Body of pancreas (tissue), 4 donors: ENCODE measurements at regions not wholly inside any gene's neighbourhood (a gene's known extent, or its start where the extent isn't known, plus 50 kb on each side); places are given as distances from the start of the nearest gene placed in this dataset.
"Not testable (repeated sequence)": the region's sequence is repeated elsewhere in the genome, so short reads cannot be mapped to it uniquely, and the experiment has no call there.

Source experiments
- ATAC-seq: fragments of 150-250 bp; one replicate; pipeline ENCODE4 v1.9.1; 2016
- DNase-seq, 4 donors: peaks; one replicate each; pipeline ENCODE4 v3.0.0-alpha.2; 2019
- H3K27ac ChIP-seq, 4 donors: fragments of 200-600 bp; sonication (generic); 1 replicate in 3 of 4; 2 replicates in 1 of 4; pipeline versions ENCODE4 v1.5.1 to v1.6.1; 2016 to 2019; ENCODE audit warnings: mild to moderate bottlenecking in 1 of 4, mixed read lengths in 1 of 4, moderate library complexity in 1 of 4
- H3K27me3 ChIP-seq, 2 donors: fragments of 200-600 bp; sonication (generic); one replicate each; pipeline ENCODE4 v1.6.0; 2016; ENCODE audit warnings: mild to moderate bottlenecking in 1 of 2
- H3K36me3 ChIP-seq, 2 donors: fragments of 200-600 bp; sonication (generic); replicated peaks in 1 of 2; 2 replicates each; pipeline ENCODE4 v1.5.1; 2016; ENCODE audit warnings: low read depth in 2 of 2; ENCODE audit not compliant: insufficient read depth in 1 of 2
- H3K4me1 ChIP-seq: fragments of 200-600 bp; sonication (generic); one replicate; pipeline ENCODE4 v1.6.0; 2016
- H3K4me3 ChIP-seq, 2 donors: fragments of 200-600 bp; sonication (generic); 1 replicate in 1 of 2; 2 replicates in 1 of 2; pipeline ENCODE4 v1.5.1; 2016 to 2019
- H3K9me3 ChIP-seq, 3 donors: fragments of 200-600 bp; sonication (generic); 1 replicate in 2 of 3; 2 replicates in 1 of 3; pipeline ENCODE4 v1.5.1; 2016
- CTCF ChIP-seq, 7 experiments: fragments of 450-650 bp in 4 of 7; fragments of 200-600 bp in 3 of 7; sonication (generic) in 3 of 7; IDR thresholded peaks; one replicate each; pipeline ENCODE4 v1.5.1; 2016 to 2019; ENCODE audit warnings: antibody characterized with exemption in 7 of 7
- POLR2A ChIP-seq, 3 donors: fragments of 450-650 bp; IDR thresholded peaks; one replicate each; pipeline ENCODE4 v1.6.1; 2016; ENCODE audit warnings: antibody characterized with exemption in 3 of 3, mild to moderate bottlenecking in 2 of 3
- WGBS, 2 donors: methylation state at CpG; one replicate each; pipeline ENCODE4 v1.1.5; 2017; 5-methylcytosine and 5-hydroxymethylcytosine counted together
- intact Hi-C: fragments of 100-400 bp; cut with DNase I; formaldehyde crosslinking; loops from one replicate; pipeline ENCODE4 v1.15.1; 2023

GRCh38 chr5:74519161-74519571, 121.4 kb downstream of the ENC1 start:
- intact Hi-C loops: no loop called here
- Histone ChIP-seq H3K27me3 (no peaks in the 10 kb centered on the region), H3K27ac (no peak overlapping the region), H3K36me3 (no peaks in the 10 kb centered on the region), H3K4me1 (no peaks in the 10 kb centered on the region), H3K9me3 (no peaks in the 10 kb centered on the region), H3K4me3 (no peak overlapping the region)
- DNase-seq (no peak), ATAC-seq (no peak)
- 70 to 74% methylated on average over 6 to 7 of the region's 7 CpGs for WGBS, 2 donors
- no peak for TF ChIP-seq POLR2A (IDR thresholded peaks at IDR 0.05)
- no peak for TF ChIP-seq CTCF (IDR thresholded peaks at IDR 0.05)

GRCh38 chr5:74517700-74518099, 122.8 kb downstream of the ENC1 start:
- intact Hi-C loops: no loop called here
- TF ChIP-seq CTCF (IDR thresholded peaks at IDR 0.05) (no peak), POLR2A (IDR thresholded peaks at IDR 0.05) (no peak)
- ATAC-seq: no peak

GRCh38 chr5:74516211-74516636, 124.3 kb downstream of the ENC1 start:
- Histone ChIP-seq H3K4me3 (no peak overlapping the region), H3K9me3 (no peaks in the 10 kb centered on the region), H3K36me3 (no peaks in the 10 kb centered on the region), H3K27ac (no peak overlapping the region), H3K27me3 (no peaks in the 10 kb centered on the region), H3K4me1 (no peaks in the 10 kb centered on the region)
- WGBS, 2 donors: 57 to 67% methylated on average over 2 of the region's 2 CpGs
- ATAC-seq (no peak), DNase-seq (no peak)
- TF ChIP-seq POLR2A (IDR thresholded peaks at IDR 0.05) (no peak), CTCF (IDR thresholded peaks at IDR 0.05) (no peak)
- intact Hi-C loops: no loop called here

More at GRCh38 chr5:74517700-74518099, 122.8 kb downstream of the ENC1 start:
- Histone ChIP-seq H3K4me1 (no peaks in the 10 kb centered on the region), H3K9me3 (no peaks in the 10 kb centered on the region), H3K36me3 (no peaks in the 10 kb centered on the region), H3K4me3 (no peak overlapping the region), H3K27ac (no peak overlapping the region), H3K27me3 (no peaks in the 10 kb centered on the region)
- no peak for DNase-seq

- DNase-seq: no peak
- 63% methylated on average over 4 of the region's 4 CpGs for WGBS, 2 donors
- Histone ChIP-seq H3K9me3 (no peaks in the 10 kb centered on the region), H3K4me3 (no peak overlapping the region), H3K27ac (no peak overlapping the region), H3K4me1 (no peaks in the 10 kb centered on the region), H3K36me3 (no peaks in the 10 kb centered on the region), H3K27me3 (no peaks in the 10 kb centered on the region)
- ATAC-seq: no peak
- TF ChIP-seq POLR2A (IDR thresholded peaks at IDR 0.05) (no peak), CTCF (IDR thresholded peaks at IDR 0.05) (no peak)
- intact Hi-C loops: no loop called here
Measured at GRCh38 chr5:74514888-74515551, 125.5 kb downstream of the ENC1 start.

- intact Hi-C loops, H3K27ac ChIP-seq, H3K9me3 ChIP-seq, H3K4me1 ChIP-seq, DNase-seq, H3K27me3 ChIP-seq, H3K4me3 ChIP-seq, H3K36me3 ChIP-seq, ATAC-seq: not testable (repeated sequence)
- 95 to 98% methylated on average over 2 of the region's 2 CpGs for WGBS, 2 donors
Measured at GRCh38 chr5:74511770-74512169, 128.8 kb downstream of the ENC1 start.
